ENCODE measurements at regions not wholly inside any gene's neighbourhood (a gene's known extent, or its start where the extent isn't known, plus 50 kb on each side); places are given as distances from the start of the nearest gene placed in this dataset.

DNA sequence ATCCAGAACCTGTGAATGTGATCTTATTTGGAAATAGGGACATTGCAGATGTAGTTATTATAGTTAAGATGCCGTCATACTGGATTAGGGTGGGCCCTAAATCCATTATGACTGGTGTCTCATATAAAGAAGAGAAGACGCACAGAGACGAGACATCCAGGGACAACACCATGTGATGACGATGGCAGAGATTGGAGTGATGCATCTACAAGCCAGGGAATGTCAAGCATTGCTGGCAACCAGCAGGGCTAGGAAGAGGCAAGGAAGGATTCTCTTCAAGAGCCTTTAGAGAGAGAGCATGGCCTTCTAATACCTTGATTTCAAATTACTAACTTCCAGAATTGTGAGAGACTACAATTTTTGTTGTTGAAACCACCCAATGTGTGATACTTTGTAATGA, 345.8 kb downstream of the PTEN start:
- TF ChIP-seq, protein P1, sequence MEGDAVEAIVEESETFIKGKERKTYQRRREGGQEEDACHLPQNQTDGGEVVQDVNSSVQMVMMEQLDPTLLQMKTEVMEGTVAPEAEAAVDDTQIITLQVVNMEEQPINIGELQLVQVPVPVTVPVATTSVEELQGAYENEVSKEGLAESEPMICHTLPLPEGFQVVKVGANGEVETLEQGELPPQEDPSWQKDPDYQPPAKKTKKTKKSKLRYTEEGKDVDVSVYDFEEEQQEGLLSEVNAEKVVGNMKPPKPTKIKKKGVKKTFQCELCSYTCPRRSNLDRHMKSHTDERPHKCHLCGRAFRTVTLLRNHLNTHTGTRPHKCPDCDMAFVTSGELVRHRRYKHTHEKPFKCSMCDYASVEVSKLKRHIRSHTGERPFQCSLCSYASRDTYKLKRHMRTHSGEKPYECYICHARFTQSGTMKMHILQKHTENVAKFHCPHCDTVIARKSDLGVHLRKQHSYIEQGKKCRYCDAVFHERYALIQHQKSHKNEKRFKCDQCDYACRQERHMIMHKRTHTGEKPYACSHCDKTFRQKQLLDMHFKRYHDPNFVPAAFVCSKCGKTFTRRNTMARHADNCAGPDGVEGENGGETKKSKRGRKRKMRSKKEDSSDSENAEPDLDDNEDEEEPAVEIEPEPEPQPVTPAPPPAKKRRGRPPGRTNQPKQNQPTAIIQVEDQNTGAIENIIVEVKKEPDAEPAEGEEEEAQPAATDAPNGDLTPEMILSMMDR (IDR thresholded peaks at IDR 0.05): no peak
- TF ChIP-seq EZH2 (IDR thresholded peaks at IDR 0.05): no peak

Data from neural progenitor cell (in vitro differentiated cells).